K562 (cell line): ENCODE measurements at regions not wholly inside any gene's neighbourhood (a gene's known extent, or its start where the extent isn't known, plus 50 kb on each side); places are given as distances from the start of the nearest gene placed in this dataset.

Experiments used
- ATAC-seq: fragments of 200-7000 bp; cut with Tn5 transposase; 3 replicates; pipeline ENCODE4 v1.9.1; 2020; ENCODE audit warnings: moderate library complexity
- BruUV-seq: library from RNA; stranded (reverse); fragments of 400-500 nt; replicated peaks from 2 replicates; lab custom pipeline; 2021; lab: Mats Ljungman, UMichigan
- CTCF ChIA-PET: fragments of 300-600 bp; formaldehyde crosslinking; extraction: SDS; loops from one replicate; lab custom pipeline; 2021; ENCODE audit warnings: low intra/inter-chr PET ratio; lab: Yijun Ruan, JAX
- POLR2A ChIA-PET: fragments of 300-600, 350-650 bp; sonication (Branson Sonifier 250); formaldehyde crosslinking; extraction: SDS; loops from one replicate; lab custom pipeline; 2021; ENCODE audit warnings: antibody characterized with exemption, inconsistent platforms; lab: Yijun Ruan, JAX
- DNase-seq, 4 experiments: peaks; one replicate each; pipeline versions ENCODE4 v3.0.0 to v3.0.0-alpha.2; 2011 to 2018; ENCODE audit warnings: low spot score in 3 of 4, mixed read lengths in 3 of 4; ENCODE audit errors: extremely low read depth in 1 of 4
- FAIRE-seq: peaks from 2 replicates; lab custom pipeline; 2011; peaks lifted over from hg19 to GRCh38; lab: Jason Lieb, UNC
- H2AFZ ChIP-seq: 2 replicates; pipeline ENCODE4 v1.6.0; 2011; ENCODE audit warnings: low read depth, low read length, control low read depth, inconsistent platforms
- H3K27ac ChIP-seq: fragments of 200-600 bp; 3 replicates; pipeline ENCODE4 v1.8.0; 2011; ENCODE audit warnings: low read depth, mild to moderate bottlenecking, control low read depth, inconsistent platforms, low read length, moderate library complexity, mixed read lengths; ENCODE audit errors: extremely low read depth
- H3K27me3 ChIP-seq, 2 experiments: fragments of 300-600 bp in 1 of 2; 2 replicates in 1 of 2; 3 replicates in 1 of 2; pipeline versions ENCODE4 v1.6.0 to v1.8.0; 2011; ENCODE audit warnings: inconsistent platforms in 2 of 2, low read length in 2 of 2, mild to moderate bottlenecking in 1 of 2, mixed read lengths in 1 of 2, moderate library complexity in 1 of 2; ENCODE audit not compliant: control insufficient read depth in 2 of 2, insufficient read depth in 2 of 2
- H3K36me3 ChIP-seq: fragments of 300-600 bp; 3 replicates; pipeline ENCODE4 v1.8.0; 2011; ENCODE audit warnings: mild to moderate bottlenecking, low read length, inconsistent platforms; ENCODE audit not compliant: control insufficient read depth, insufficient read depth
- H3K4me1 ChIP-seq, 2 experiments: fragments of 200-600 bp in 1 of 2; replicated peaks in 1 of 2; 2 replicates in 1 of 2; 3 replicates in 1 of 2; pipeline versions ENCODE4 v1.5.1 to v1.8.0; 2011; ENCODE audit warnings: inconsistent platforms in 2 of 2, low read length in 2 of 2, mild to moderate bottlenecking in 1 of 2, mixed read lengths in 1 of 2, moderate library complexity in 1 of 2; ENCODE audit not compliant: control insufficient read depth in 2 of 2, insufficient read depth in 2 of 2
- H3K4me2 ChIP-seq: 2 replicates; pipeline ENCODE4 v1.6.1; 2011; ENCODE audit warnings: low read length, control low read depth, inconsistent platforms, mixed read lengths; ENCODE audit not compliant: insufficient read depth
- H3K4me3 ChIP-seq: fragments of 200-600 bp; sonication (generic), shearing (Covaris generic); 2 replicates; pipeline ENCODE4 v1.5.1; 2016; ENCODE audit warnings: control low read depth, inconsistent platforms
- H3K79me2 ChIP-seq: fragments of 200-600 bp; 3 replicates; pipeline ENCODE4 v1.8.0; 2011; ENCODE audit warnings: low read length, inconsistent platforms; ENCODE audit not compliant: control insufficient read depth, insufficient read depth
- H3K9ac ChIP-seq, 2 experiments: 2 replicates each; pipeline versions ENCODE4 v1.6.0 to v1.6.1; 2011; ENCODE audit warnings: low read depth in 2 of 2, low read length in 2 of 2, control low read depth in 1 of 2, inconsistent platforms in 1 of 2, mild to moderate bottlenecking in 1 of 2, mixed read lengths in 1 of 2; ENCODE audit not compliant: insufficient read depth in 1 of 2
- H3K9me1 ChIP-seq: one replicate; pipeline ENCODE4 v1.6.0; 2011; ENCODE audit warnings: inconsistent platforms, mild to moderate bottlenecking, low read length, moderate library complexity; ENCODE audit not compliant: control insufficient read depth, insufficient read depth
- H3K9me3 ChIP-seq: replicated peaks from 2 replicates; pipeline ENCODE4 v1.5.1; 2011; ENCODE audit warnings: low read depth, low read length, inconsistent platforms; ENCODE audit not compliant: control insufficient read depth, insufficient read depth
- H4K20me1 ChIP-seq: replicated peaks from 2 replicates; pipeline ENCODE4 v1.6.1; 2011; ENCODE audit warnings: low read length, inconsistent platforms, mixed read lengths; ENCODE audit not compliant: control insufficient read depth, insufficient read depth
- CEBPG ChIP-seq, 3 experiments: fragments of 200-800 bp in 1 of 3; sonication (Bioruptor generic) in 1 of 3; sonication (generic) in 1 of 3; formaldehyde crosslinking in 1 of 3; IDR thresholded peaks in 2 of 3; conservative IDR thresholded peaks in 1 of 3; 2 replicates each; pipeline versions ENCODE4 v1.6.1 to v1.8.0; 2016 to 2022; ENCODE audit warnings: missing compliant biosample characterization in 2 of 3, missing genetic modification characterization in 2 of 3, mild to moderate bottlenecking in 1 of 3, missing genetic modification reagents in 1 of 3
- KDM2B ChIP-seq: fragments of 250-450 bp; sonication (Bioruptor Pico); IDR thresholded peaks from 2 replicates; pipeline ENCODE4 v1.8.0; 2021; ENCODE audit warnings: mild to moderate bottlenecking, moderate library complexity
- ZNF696 ChIP-seq: fragments of 250-450 bp; sonication (Bioruptor Pico); conservative IDR thresholded peaks from 2 replicates; pipeline ENCODE4 v1.4.0; 2020; ENCODE audit warnings: mild to moderate bottlenecking, moderate library complexity
- ZSCAN32 ChIP-seq: fragments of 450-650 bp; formaldehyde crosslinking; IDR thresholded peaks from 2 replicates; pipeline ENCODE4 v1.4.0; 2020; ENCODE audit warnings: mild to moderate bottlenecking, moderate library complexity
- WGBS: fragments of 100-300 bp; shearing (Covaris generic); methylation state at CpG from one replicate; pipeline ENCODE4 v1.1.6; 2016; ENCODE audit warnings: low coverage, mixed read lengths; ENCODE audit not compliant: insufficient coverage; ENCODE audit errors: missing lambda C conversion rate; 5-methylcytosine and 5-hydroxymethylcytosine counted together
- in situ Hi-C: fragments of 300-500 bp; cut with MboI; formaldehyde crosslinking; loops from 4 replicates; pipeline ENCODE4 v1.15.0; 2018; ENCODE audit warnings: inconsistent platforms, mixed read lengths
- intact Hi-C: fragments of 100-400 bp; cut with micrococcal nuclease; formaldehyde crosslinking; loops from 2 replicates; pipeline ENCODE4 v1.14.2; 2022
- TF ChIP-seq, protein P1 (sequence below), 2 experiments: fragments of 150-350 bp in 1 of 2; IDR thresholded peaks; 2 replicates each; pipeline ENCODE4 v1.6.1; 2012 to 2016; ENCODE audit warnings: low read depth in 2 of 2, low read length in 2 of 2, mild to moderate bottlenecking in 1 of 2, moderate library complexity in 1 of 2
- TF ChIP-seq, protein P2 (sequence below), 2 experiments: fragments of 450-650 bp in 1 of 2; sonication (generic) in 1 of 2; formaldehyde crosslinking in 1 of 2; IDR thresholded peaks in 1 of 2; conservative IDR thresholded peaks in 1 of 2; 2 replicates each; pipeline versions ENCODE4 v1.6.1 to v1.8.1; 2016 to 2023; ENCODE audit warnings: mild to moderate bottlenecking in 2 of 2, moderate library complexity in 2 of 2, inconsistent platforms in 1 of 2, missing genetic modification reagents in 1 of 2

DNA sequence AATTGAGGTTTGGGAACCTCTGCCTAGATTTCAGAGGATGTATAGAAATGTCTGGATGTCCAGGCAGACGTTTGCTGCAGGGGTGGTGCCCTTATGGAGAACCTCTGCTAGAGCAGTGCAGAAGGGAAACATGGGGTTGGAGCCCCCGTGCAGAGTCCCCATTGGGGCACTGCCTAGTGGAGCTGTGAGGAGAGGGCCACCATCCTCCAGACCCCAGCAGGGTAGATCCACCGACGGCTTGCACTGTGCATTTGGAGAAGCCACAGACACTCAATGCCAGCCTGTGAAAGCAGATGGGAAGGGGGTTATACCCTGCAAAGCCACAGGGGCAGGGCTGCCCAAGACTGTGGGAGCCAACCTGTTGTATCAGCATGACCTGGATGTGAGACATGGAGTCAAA, 354.6 kb downstream of the ZNF326 start (continued):
- TF ChIP-seq, protein P1, sequence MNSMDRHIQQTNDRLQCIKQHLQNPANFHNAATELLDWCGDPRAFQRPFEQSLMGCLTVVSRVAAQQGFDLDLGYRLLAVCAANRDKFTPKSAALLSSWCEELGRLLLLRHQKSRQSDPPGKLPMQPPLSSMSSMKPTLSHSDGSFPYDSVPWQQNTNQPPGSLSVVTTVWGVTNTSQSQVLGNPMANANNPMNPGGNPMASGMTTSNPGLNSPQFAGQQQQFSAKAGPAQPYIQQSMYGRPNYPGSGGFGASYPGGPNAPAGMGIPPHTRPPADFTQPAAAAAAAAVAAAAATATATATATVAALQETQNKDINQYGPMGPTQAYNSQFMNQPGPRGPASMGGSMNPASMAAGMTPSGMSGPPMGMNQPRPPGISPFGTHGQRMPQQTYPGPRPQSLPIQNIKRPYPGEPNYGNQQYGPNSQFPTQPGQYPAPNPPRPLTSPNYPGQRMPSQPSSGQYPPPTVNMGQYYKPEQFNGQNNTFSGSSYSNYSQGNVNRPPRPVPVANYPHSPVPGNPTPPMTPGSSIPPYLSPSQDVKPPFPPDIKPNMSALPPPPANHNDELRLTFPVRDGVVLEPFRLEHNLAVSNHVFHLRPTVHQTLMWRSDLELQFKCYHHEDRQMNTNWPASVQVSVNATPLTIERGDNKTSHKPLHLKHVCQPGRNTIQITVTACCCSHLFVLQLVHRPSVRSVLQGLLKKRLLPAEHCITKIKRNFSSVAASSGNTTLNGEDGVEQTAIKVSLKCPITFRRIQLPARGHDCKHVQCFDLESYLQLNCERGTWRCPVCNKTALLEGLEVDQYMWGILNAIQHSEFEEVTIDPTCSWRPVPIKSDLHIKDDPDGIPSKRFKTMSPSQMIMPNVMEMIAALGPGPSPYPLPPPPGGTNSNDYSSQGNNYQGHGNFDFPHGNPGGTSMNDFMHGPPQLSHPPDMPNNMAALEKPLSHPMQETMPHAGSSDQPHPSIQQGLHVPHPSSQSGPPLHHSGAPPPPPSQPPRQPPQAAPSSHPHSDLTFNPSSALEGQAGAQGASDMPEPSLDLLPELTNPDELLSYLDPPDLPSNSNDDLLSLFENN (IDR thresholded peaks at IDR 0.05; ENCODE audit: low read depth in 2 of 2, low read length in 2 of 2): no peak
- TF ChIP-seq KDM2B (CRISPR knock-in tag): no peak

DNA sequence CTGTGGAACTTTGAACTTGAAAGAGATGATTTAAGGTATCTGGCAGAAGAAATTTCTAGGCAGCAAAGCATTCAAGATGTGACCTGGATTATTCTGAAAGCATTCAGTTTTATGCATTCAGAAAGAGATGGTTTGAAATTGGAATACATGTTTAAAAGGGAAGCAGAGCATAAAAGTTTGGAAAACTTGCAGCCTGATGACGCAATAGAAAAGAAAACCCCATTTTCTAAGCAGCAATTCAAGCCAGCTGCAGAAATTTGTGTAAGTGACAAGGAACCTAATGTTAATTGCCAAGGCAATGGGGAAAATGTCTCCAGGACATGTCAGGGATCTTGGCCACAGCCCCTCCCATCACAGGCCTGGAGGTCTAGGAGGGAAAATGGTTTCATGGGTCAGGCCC, 354.0 kb downstream of the ZNF326 start:
- Histone ChIP-seq H3K4me1 (no peaks in the 10 kb centered on the region), H3K4me3 (no peak overlapping the region), H4K20me1 (no peaks in the 10 kb centered on the region), H3K27ac (no peak overlapping the region), H3K9ac (no peak overlapping the region), H3K9me1 (no peaks in the 10 kb centered on the region), H2AFZ (no peak overlapping the region), H3K27me3 (no peaks in the 10 kb centered on the region), H3K79me2 (no peaks in the 10 kb centered on the region), H3K9me3 (no peaks in the 10 kb centered on the region), H3K36me3 (no peaks in the 10 kb centered on the region), H3K4me2 (no peak overlapping the region)
- ATAC-seq: no peak
- POLR2A ChIA-PET: no interaction called here
- no peak for DNase-seq
- TF ChIP-seq ZNF696 (CRISPR knock-in tag) (no peak), ZSCAN32 (no peak), CEBPG (CRISPR knock-in tag; IDR thresholded peaks at IDR 0.05) (no peak), CEBPG (tag; conservative IDR thresholded peaks at IDR 0.05 in 1 of 2, IDR thresholded peaks at IDR 0.05 in 1 of 2) (peak in 1 of 2 experiments; percentile 66; a peak in 2 of 4 replicates)
- TF ChIP-seq, protein P2, sequence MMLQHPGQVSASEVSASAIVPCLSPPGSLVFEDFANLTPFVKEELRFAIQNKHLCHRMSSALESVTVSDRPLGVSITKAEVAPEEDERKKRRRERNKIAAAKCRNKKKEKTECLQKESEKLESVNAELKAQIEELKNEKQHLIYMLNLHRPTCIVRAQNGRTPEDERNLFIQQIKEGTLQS (IDR thresholded peaks at IDR 0.05): peak; percentile 49; the same call in 1 of the 2 replicates
- TF ChIP-seq, protein P2 (CRISPR knock-in tag; conservative IDR thresholded peaks at IDR 0.05): no peak
- no peak for FAIRE-seq
- in situ Hi-C loops: no loop called here
- CTCF ChIA-PET: no interaction called here
- intact Hi-C loops: no loop called here
- no TSS peak for BruUV-seq
- WGBS: 0% methylated on average over 1 of the region's 1 CpG
